IMR-90 (cell line): ENCODE measurements at regions not wholly inside any gene's neighbourhood (a gene's known extent, or its start where the extent isn't known, plus 50 kb on each side); places are given as distances from the start of the nearest gene placed in this dataset.

ENCODE experiments used
- BHLHE40 ChIP-seq: fragments of 150-350 bp; IDR thresholded peaks from 2 replicates; pipeline ENCODE4 v1.6.1; 2016; ENCODE audit warnings: mild to moderate bottlenecking, low read depth, low read length
- CEBPB ChIP-seq: IDR thresholded peaks from 2 replicates; pipeline ENCODE4 v1.6.1; 2012; ENCODE audit warnings: low read depth, low read length, improper control_type of control experiment
- CHD1 ChIP-seq: IDR thresholded peaks from 2 replicates; pipeline ENCODE4 v1.6.1; 2012; ENCODE audit warnings: low read depth, low read length, improper control_type of control experiment
- CTCF ChIP-seq: conservative IDR thresholded peaks from 2 replicates; pipeline ENCODE4 v1.5.1; 2012; ENCODE audit warnings: mild to moderate bottlenecking, low read depth, low read length, improper control_type of control experiment
- ELK1 ChIP-seq: fragments of 150-350 bp; IDR thresholded peaks from 2 replicates; pipeline ENCODE4 v1.6.1; 2016; ENCODE audit warnings: low read depth, mild to moderate bottlenecking, low read length, moderate library complexity, borderline replicate concordance
- FOS ChIP-seq: fragments of 150-350 bp; IDR thresholded peaks from 2 replicates; pipeline ENCODE4 v1.6.1; 2016; ENCODE audit warnings: low read depth, low read length
- MXI1 ChIP-seq: IDR thresholded peaks from 2 replicates; pipeline ENCODE4 v1.6.1; 2012; ENCODE audit warnings: low read depth, mild to moderate bottlenecking, low read length, moderate library complexity, borderline replicate concordance
- NFE2L2 ChIP-seq: fragments of 150-350 bp; IDR thresholded peaks from 2 replicates; pipeline ENCODE4 v1.6.1; 2016; ENCODE audit warnings: low read depth, mild to moderate bottlenecking, low read length
- POLR2A ChIP-seq: IDR thresholded peaks from 2 replicates; pipeline ENCODE4 v1.6.1; 2012; ENCODE audit warnings: mild to moderate bottlenecking, low read depth, low read length
- RAD21 ChIP-seq: IDR thresholded peaks from 2 replicates; pipeline ENCODE4 v1.6.1; 2012; ENCODE audit warnings: low read length, improper control_type of control experiment
- RCOR1 ChIP-seq: IDR thresholded peaks from 2 replicates; pipeline ENCODE4 v1.6.1; 2012; ENCODE audit warnings: mild to moderate bottlenecking, low read length, improper control_type of control experiment; ENCODE audit not compliant: insufficient replicate concordance
- RFX5 ChIP-seq: IDR thresholded peaks from 2 replicates; pipeline ENCODE4 v1.8.0; 2012; ENCODE audit warnings: low read depth, mild to moderate bottlenecking, low read length, moderate library complexity
- SMC3 ChIP-seq: fragments of 150-350 bp; IDR thresholded peaks from 2 replicates; pipeline ENCODE4 v1.6.1; 2016; ENCODE audit warnings: low read depth, mild to moderate bottlenecking, antibody characterized with exemption, low read length, moderate library complexity
- USF2 ChIP-seq: fragments of 150-350 bp; IDR thresholded peaks from 2 replicates; pipeline ENCODE4 v1.6.1; 2017; ENCODE audit warnings: mild to moderate bottlenecking, antibody characterized with exemption, low read length, low read depth

- TF ChIP-seq CTCF (no peak), USF2 (no peak), POLR2A (no peak), SMC3 (no peak), RAD21 (no peak), RCOR1 (no peak), CEBPB (no peak), MXI1 (no peak), BHLHE40 (no peak), CHD1 (no peak), NFE2L2 (no peak), RFX5 (no peak), FOS (no peak), ELK1 (no peak)
Measured at GRCh38 chrX:25105221-25105620, 89.5 kb upstream of the ARX start.
